DMS114 treated with DMSO at 0.1 percent for 48 hours (cell line): ENCODE measurements at regions not wholly inside any gene's neighbourhood (a gene's known extent, or its start where the extent isn't known, plus 50 kb on each side); places are given as distances from the start of the nearest gene placed in this dataset.
"Not testable (repeated sequence)": the region's sequence is repeated elsewhere in the genome, so short reads cannot be mapped to it uniquely, and the experiment has no call there.

Experiments used
- DNase-seq: peaks from one replicate; lab custom pipeline; 2025; ENCODE audit not compliant: unreplicated experiment; lab: John Stamatoyannopoulos, UW

- no peak for DNase-seq
Observed at GRCh38 chr2:240191001-240191400, 50.5 kb upstream of the OTOS start.

GRCh38 chr2:240192661-240193060 lies 52.2 kb upstream of the OTOS start:
- no peak for DNase-seq

- not testable (repeated sequence) for DNase-seq
Observed at GRCh38 chr2:240194341-240194762, 53.9 kb upstream of the OTOS start.

GRCh38 chr2:240195316-240195861 lies 54.9 kb upstream of the OTOS start:
- DNase-seq = no peak

- no peak for DNase-seq
Observed at GRCh38 chr2:240196716-240197461, 56.4 kb upstream of the OTOS start.

GRCh38 chr2:240197462-240198139 lies 57.1 kb upstream of the OTOS start:
- DNase-seq = no peak

GRCh38 chr2:240198226-240198625 lies 57.8 kb upstream of the OTOS start:
- DNase-seq = no peak

GRCh38 chr2:240199133-240199870 lies 58.8 kb upstream of the OTOS start:
- DNase-seq = no peak

- no peak for DNase-seq
Observed at GRCh38 chr2:240200230-240201051, 60.0 kb upstream of the OTOS start.

GRCh38 chr2:240201866-240202265 lies 61.4 kb upstream of the OTOS start:
- no peak for DNase-seq

- DNase-seq = no peak
Observed at GRCh38 chr2:240202586-240202985, 62.1 kb upstream of the OTOS start.

GRCh38 chr2:240203031-240203787 lies 62.8 kb upstream of the OTOS start:
- no peak for DNase-seq

GRCh38 chr2:240203788-240204270 lies 63.4 kb upstream of the OTOS start:
- DNase-seq = no peak

- DNase-seq = no peak
Observed at GRCh38 chr2:240204431-240205276, 64.2 kb upstream of the OTOS start.

- no peak for DNase-seq
Observed at GRCh38 chr2:240205348-240205747, 64.9 kb upstream of the OTOS start.

GRCh38 chr2:240205772-240206171 lies 65.3 kb upstream of the OTOS start:
- no peak for DNase-seq

- DNase-seq = no peak
Observed at GRCh38 chr2:240206630-240207029, 66.2 kb upstream of the OTOS start.

- no peak for DNase-seq
Observed at GRCh38 chr2:240207661-240208060, 67.2 kb upstream of the OTOS start.

GRCh38 chr2:240208096-240208495 lies 67.6 kb upstream of the OTOS start:
- no peak for DNase-seq
